Mononuclear cell (primary cell): ENCODE measurements at regions not wholly inside any gene's neighbourhood (a gene's known extent, or its start where the extent isn't known, plus 50 kb on each side); places are given as distances from the start of the nearest gene placed in this dataset.

Source experiments
- H3K27me3 ChIP-seq: 2 replicates; pipeline ENCODE4 v1.6.0; 2011; ENCODE audit warnings: low read length, control low read depth; ENCODE audit not compliant: insufficient read depth
- H3K4me1 ChIP-seq: 2 replicates; pipeline ENCODE4 v1.5.1; 2011; ENCODE audit warnings: mild to moderate bottlenecking, low read length, control low read depth; ENCODE audit not compliant: insufficient read depth
- H3K4me3 ChIP-seq: 2 replicates; pipeline ENCODE4 v1.5.1; 2011; ENCODE audit warnings: mild to moderate bottlenecking, low read length, moderate library complexity
- H3K9me3 ChIP-seq: 2 replicates; pipeline ENCODE4 v1.5.1; 2011; ENCODE audit warnings: low read depth, mild to moderate bottlenecking, control low read depth, low read length

DNA sequence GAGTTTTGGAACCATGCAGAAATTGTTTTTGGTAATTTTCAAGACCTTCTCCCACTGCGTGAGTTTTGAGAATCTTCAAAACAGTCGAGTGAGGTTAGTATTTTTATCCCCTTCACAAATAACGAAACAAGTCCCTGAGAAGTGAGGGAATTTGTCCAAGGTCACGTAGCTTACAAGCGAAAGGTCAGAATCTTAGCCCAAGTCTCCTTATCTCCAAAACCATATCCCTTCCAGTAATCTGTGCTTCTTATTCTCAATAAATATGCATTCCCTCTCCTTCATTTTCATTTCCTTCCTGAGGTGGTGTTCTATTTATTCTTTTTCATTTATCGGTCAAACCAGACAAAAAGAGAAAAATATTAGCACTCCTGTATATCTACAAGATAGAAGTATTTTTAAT, 163.6 kb downstream of the MREG start:
- no peak overlapping the region for H3K4me3 ChIP-seq
- H3K9me3 ChIP-seq = no peaks in the 10 kb centered on the region
- H3K27me3 ChIP-seq = no peaks in the 10 kb centered on the region
- H3K4me1 ChIP-seq = peaks cover 28% of the 10 kb centered on the region

GRCh38 chr2:215848698-215849097, 164.7 kb downstream of the MREG start:
- Histone ChIP-seq H3K4me3 (no peak overlapping the region), H3K9me3 (no peaks in the 10 kb centered on the region), H3K27me3 (no peaks in the 10 kb centered on the region), H3K4me1 (peaks cover 28% of the 10 kb centered on the region)

GRCh38 chr2:215848146-215848545, 165.2 kb downstream of the MREG start:
- Histone ChIP-seq H3K9me3 (no peaks in the 10 kb centered on the region), H3K4me1 (peaks cover 28% of the 10 kb centered on the region), H3K4me3 (no peak overlapping the region), H3K27me3 (no peaks in the 10 kb centered on the region)

DNA sequence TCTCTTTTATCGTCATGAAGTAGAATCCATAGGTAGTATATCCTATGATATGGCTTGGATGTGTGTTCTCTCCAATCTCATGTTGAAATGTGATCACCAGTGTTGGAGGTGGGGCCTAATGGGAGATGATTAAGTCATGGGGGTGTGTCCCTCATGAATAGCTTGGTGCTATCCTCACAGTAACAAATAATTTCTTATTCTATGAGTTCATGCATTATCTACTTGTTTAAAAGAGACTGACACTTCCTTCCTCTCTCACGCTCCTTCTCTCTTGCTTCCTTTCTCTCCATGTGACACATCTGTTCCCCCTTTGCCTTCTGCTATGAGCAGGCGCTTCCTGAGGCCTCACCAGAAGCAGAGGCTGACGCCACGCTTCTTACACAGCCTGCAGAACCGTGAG, 165.6 kb downstream of the MREG start:
- Histone ChIP-seq H3K9me3 (no peaks in the 10 kb centered on the region), H3K27me3 (no peaks in the 10 kb centered on the region), H3K4me1 (peaks cover 28% of the 10 kb centered on the region), H3K4me3 (no peak overlapping the region)

DNA sequence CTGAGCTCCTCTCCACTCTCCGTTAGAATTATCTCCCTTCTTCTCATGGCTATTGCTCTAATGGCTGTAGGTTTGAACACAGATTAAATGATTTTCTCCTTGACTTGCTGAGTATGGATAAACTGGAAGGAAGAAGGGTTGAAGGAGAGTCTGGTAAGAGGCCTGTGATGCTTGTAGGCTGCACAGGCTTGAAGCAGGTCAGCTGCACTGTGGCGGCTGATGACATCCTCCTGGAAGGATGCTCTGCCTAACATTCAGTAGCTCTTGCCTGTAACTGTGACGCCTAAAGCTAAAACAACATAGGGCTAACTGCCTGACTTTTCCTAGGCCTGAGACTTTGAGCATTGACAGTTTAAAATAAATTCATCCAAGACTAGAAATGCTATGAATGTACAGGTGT, 166.3 kb downstream of the MREG start:
- Histone ChIP-seq H3K4me3 (no peak overlapping the region), H3K9me3 (no peaks in the 10 kb centered on the region)

GRCh38 chr2:215845839-215846586, 167.3 kb downstream of the MREG start:
- no peak overlapping the region for H3K4me3 ChIP-seq
- H3K27me3 ChIP-seq = no peaks in the 10 kb centered on the region
- H3K4me1 ChIP-seq = peaks cover 31% of the 10 kb centered on the region
- no peaks in the 10 kb centered on the region for H3K9me3 ChIP-seq

More for the DNA sequence above, 166.3 kb downstream of the MREG start:
- peaks cover 28% of the 10 kb centered on the region for H3K4me1 ChIP-seq
- no peaks in the 10 kb centered on the region for H3K27me3 ChIP-seq

DNA sequence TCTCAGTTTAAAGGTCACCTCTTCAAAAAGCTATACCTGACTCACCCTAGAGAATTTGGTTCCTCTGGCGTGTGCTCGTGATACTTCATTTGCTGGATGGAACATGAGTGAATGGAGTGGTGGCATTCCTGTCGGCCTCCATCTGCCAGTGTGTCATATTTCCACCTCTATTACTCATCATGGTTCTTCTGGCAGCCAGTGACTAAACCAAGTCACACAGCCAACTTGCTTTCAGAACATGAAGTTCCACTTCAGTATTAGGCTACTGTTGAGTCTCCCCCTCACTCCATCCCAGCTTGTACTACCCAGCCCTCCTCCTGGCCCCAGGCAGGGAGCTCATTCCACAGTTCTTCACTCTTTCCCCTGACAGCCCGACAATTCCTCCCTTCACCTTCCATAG, 169.8 kb downstream of the MREG start:
- no peaks in the 10 kb centered on the region for H3K9me3 ChIP-seq
- no peaks in the 10 kb centered on the region for H3K27me3 ChIP-seq
- H3K4me1 ChIP-seq = peaks cover 34% of the 10 kb centered on the region
- no peak overlapping the region for H3K4me3 ChIP-seq

DNA sequence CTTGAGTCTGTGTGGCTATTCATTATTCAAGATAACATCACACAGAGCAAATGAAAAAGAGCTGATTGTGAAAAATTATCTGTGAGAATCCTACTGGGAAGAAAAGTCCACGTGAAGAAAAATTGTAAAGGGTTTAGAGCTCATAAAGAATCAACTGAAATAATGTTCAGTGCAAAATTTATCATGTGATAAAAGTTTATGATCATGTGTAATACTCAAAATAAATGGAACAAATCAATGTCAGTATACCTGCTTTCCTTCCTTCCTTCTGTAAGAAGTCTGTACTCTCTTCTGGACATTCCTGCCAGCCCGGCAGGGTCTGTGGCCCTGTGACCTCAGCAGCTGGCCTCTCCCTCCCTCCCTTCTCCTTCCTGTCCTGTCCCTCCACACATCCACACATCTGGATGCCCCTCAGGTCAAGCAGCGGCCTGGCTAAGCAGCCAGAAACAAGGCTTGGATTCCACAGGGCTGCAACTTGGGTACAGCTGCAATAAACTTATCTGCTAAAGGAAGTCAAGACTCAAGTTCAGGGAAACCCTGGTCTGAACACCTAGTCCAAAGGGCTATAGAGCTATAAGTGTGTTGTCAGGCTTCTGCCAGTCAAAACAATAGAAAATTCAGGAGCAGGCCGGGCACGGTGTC, 172.1 kb downstream of the MREG start:
- Histone ChIP-seq H3K4me3 (no peak overlapping the region), H3K4me1 (peaks cover 15% of the 10 kb centered on the region), H3K27me3 (no peaks in the 10 kb centered on the region), H3K9me3 (no peaks in the 10 kb centered on the region)

DNA sequence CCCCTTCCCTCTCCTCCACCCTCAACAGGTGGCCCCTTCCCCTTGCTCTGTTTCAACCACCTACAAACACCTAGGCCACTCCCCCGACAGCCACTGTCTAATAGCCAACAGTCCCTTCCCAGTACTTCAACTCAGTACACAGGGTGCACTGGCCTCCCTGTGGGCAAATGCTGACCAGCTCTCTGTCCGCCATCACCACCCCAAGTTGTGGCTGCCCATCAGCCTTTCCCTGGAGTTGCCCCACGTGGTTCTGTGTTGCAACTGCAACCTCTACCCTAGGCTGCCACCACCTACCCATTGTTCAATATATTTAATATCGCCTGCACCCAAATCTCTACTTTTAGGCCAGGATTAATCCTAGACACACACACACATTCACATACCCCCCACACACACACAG, 173.5 kb downstream of the MREG start:
- H3K27me3 ChIP-seq = no peaks in the 10 kb centered on the region
- H3K4me3 ChIP-seq = no peak overlapping the region
- H3K9me3 ChIP-seq = no peaks in the 10 kb centered on the region
- H3K4me1 ChIP-seq = peaks cover 6% of the 10 kb centered on the region

GRCh38 chr2:215839309-215839708, 174.0 kb downstream of the MREG start:
- peaks cover 6% of the 10 kb centered on the region for H3K4me1 ChIP-seq
- no peaks in the 10 kb centered on the region for H3K9me3 ChIP-seq
- no peak overlapping the region for H3K4me3 ChIP-seq
- no peaks in the 10 kb centered on the region for H3K27me3 ChIP-seq

DNA sequence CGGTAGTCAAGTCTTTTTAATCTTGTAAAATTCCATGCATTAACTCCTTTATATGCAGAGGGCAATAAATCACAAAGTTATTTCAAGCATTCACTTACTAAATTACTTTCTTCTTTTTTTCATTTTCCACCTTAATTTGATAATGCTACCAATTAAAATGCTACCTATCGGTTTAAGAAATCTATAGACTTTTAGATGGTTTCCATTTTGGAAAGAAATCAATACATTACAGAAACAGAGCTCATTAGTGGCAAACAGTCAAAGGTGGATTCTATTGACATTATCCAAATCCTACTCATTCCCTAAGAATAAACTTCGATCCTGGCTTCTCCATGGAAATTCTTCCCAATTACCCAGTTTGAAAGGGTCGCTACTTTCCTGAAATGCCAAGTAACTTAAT, 176.5 kb downstream of the MREG start:
- no peaks in the 10 kb centered on the region for H3K27me3 ChIP-seq
- H3K4me1 ChIP-seq = peaks cover 18% of the 10 kb centered on the region
- no peaks in the 10 kb centered on the region for H3K9me3 ChIP-seq
- no peak overlapping the region for H3K4me3 ChIP-seq

GRCh38 chr2:215835657-215836056, 177.7 kb downstream of the MREG start:
- H3K4me3 ChIP-seq = no peak overlapping the region
- peaks cover 24% of the 10 kb centered on the region for H3K4me1 ChIP-seq
- no peaks in the 10 kb centered on the region for H3K27me3 ChIP-seq
- no peaks in the 10 kb centered on the region for H3K9me3 ChIP-seq

- no peaks in the 10 kb centered on the region for H3K9me3 ChIP-seq
- H3K4me3 ChIP-seq = no peak overlapping the region
- peaks cover 25% of the 10 kb centered on the region for H3K4me1 ChIP-seq
- no peaks in the 10 kb centered on the region for H3K27me3 ChIP-seq
Observed at GRCh38 chr2:215835231-215835630, 178.1 kb downstream of the MREG start.

DNA sequence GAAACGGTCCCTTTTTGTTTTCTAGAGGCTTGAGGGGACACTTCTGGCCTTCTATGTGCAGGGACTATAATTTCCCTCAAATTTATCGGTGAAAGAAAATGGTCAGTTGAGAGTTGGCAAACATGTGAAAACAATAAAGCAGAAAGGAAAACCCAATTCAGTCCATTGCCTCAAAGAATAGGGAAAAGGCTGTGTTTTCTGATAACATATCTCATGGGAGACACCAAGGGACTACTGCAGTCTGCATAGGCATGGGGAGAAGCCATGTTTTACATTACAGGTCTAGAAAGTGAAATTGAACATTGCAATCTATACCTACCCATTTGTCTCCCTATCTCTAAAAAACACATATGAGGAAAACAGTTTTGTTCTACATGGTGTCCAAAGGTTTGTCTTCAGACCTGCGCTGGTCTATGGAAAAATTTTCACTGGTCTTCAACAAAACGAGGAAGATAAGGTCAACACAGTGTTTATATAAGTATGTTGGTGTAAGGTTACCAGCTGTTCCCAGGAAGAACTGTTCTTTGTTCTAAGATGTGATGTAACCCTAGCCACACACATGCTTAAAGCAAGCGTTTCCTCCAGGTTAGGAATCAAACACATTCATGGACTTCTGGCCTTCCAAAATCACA, 179.7 kb downstream of the MREG start:
- no peaks in the 10 kb centered on the region for H3K27me3 ChIP-seq
- peaks cover 28% of the 10 kb centered on the region for H3K4me1 ChIP-seq
- H3K4me3 ChIP-seq = no peak overlapping the region
- H3K9me3 ChIP-seq = no peaks in the 10 kb centered on the region

DNA sequence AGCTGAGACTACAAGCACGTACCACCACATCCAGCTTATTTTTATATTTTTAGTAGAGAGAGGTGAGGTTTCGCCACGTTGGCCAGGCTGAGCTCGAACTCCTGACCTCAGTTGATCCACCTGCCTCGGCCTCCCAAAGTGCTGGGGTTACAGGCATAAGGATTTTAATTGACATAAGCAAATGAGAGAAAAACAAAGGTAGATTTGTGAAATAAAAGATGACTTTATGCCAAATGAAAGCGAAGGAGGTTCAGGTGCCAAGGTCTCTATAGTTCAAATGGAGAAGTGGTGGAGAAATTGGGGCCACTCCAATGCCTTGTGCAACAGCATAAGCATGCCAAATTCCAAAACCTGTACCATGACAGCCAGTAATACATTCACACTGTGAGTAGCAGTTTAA, 180.6 kb downstream of the MREG start:
- H3K27me3 ChIP-seq = no peaks in the 10 kb centered on the region
- H3K4me1 ChIP-seq = peaks cover 33% of the 10 kb centered on the region
- no peaks in the 10 kb centered on the region for H3K9me3 ChIP-seq
- no peak overlapping the region for H3K4me3 ChIP-seq
